A673 (cell line): ENCODE measurements at regions not wholly inside any gene's neighbourhood (a gene's known extent, or its start where the extent isn't known, plus 50 kb on each side); places are given as distances from the start of the nearest gene placed in this dataset.

Experiments used
- EZH2 ChIP-seq: fragments of 200-600 bp; sonication (generic); IDR thresholded peaks from 2 replicates; pipeline ENCODE4 v1.6.1; 2017; ENCODE audit warnings: borderline replicate concordance, low read depth, mild to moderate bottlenecking, mixed read lengths, antibody characterized with exemption, low read length; ENCODE audit not compliant: poor library complexity, severe bottlenecking
- TF ChIP-seq, protein P1 (sequence below): fragments of 300-800, 200-600 bp; sonication (generic); conservative IDR thresholded peaks from 2 replicates; pipeline ENCODE4 v1.5.1; 2017; ENCODE audit warnings: low read depth, mild to moderate bottlenecking, antibody characterized with exemption, low read length, moderate library complexity, mixed read lengths

DNA sequence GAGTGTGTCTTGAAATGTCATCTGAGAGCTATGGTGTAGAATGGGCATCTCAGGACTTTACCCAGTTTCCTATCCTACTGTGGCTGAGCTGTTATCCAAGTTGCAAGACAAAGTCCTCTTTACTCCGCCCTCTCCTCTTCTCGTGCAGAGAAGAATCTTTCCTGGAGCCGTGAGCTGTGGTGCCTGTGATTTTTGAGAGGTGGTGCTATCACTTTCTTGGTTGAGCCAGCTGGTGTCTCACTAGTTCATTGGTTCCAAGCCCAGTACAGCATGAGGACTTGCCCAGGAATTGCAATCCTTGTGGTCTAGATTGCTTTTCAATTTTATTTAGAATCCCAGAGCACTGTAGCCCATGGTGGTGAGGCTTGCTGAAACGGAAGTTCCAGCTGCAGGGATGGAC, 2300.3 kb downstream of the MAT2B start:
- TF ChIP-seq, protein P1, sequence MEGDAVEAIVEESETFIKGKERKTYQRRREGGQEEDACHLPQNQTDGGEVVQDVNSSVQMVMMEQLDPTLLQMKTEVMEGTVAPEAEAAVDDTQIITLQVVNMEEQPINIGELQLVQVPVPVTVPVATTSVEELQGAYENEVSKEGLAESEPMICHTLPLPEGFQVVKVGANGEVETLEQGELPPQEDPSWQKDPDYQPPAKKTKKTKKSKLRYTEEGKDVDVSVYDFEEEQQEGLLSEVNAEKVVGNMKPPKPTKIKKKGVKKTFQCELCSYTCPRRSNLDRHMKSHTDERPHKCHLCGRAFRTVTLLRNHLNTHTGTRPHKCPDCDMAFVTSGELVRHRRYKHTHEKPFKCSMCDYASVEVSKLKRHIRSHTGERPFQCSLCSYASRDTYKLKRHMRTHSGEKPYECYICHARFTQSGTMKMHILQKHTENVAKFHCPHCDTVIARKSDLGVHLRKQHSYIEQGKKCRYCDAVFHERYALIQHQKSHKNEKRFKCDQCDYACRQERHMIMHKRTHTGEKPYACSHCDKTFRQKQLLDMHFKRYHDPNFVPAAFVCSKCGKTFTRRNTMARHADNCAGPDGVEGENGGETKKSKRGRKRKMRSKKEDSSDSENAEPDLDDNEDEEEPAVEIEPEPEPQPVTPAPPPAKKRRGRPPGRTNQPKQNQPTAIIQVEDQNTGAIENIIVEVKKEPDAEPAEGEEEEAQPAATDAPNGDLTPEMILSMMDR: no peak
- no peak for TF ChIP-seq EZH2
